Esophagus muscularis mucosa (tissue), 4 donors: ENCODE measurements at regions not wholly inside any gene's neighbourhood (a gene's known extent, or its start where the extent isn't known, plus 50 kb on each side); places are given as distances from the start of the nearest gene placed in this dataset.

Experiments used
- CTCF ChIP-seq, 3 experiments: fragments of 200-600 bp in 2 of 3; fragments of 450-650 bp in 1 of 3; sonication (generic) in 2 of 3; IDR thresholded peaks; one replicate each; pipeline ENCODE4 v1.5.1; 2017 to 2019; ENCODE audit warnings: antibody characterized with exemption in 3 of 3, mild to moderate bottlenecking in 2 of 3, moderate library complexity in 1 of 3
- EP300 ChIP-seq: sonication (generic); formaldehyde crosslinking; IDR thresholded peaks from one replicate; pipeline ENCODE4 v1.6.1; 2017; ENCODE audit warnings: antibody characterized with exemption
- POLR2A ChIP-seq: fragments of 450-650 bp; IDR thresholded peaks from one replicate; pipeline ENCODE4 v1.6.1; 2017; ENCODE audit warnings: antibody characterized with exemption, moderate library complexity, mild to moderate bottlenecking, low read depth
- POLR2AphosphoS5 ChIP-seq, 2 donors: sonication (generic); formaldehyde crosslinking; IDR thresholded peaks; one replicate each; pipeline ENCODE4 v1.6.1; 2017; ENCODE audit warnings: antibody characterized with exemption in 2 of 2

GRCh38 chr15:95645791-95646338 lies 684.6 kb upstream of the NR2F2 start:
- TF ChIP-seq EP300 (no peak), POLR2A (no peak), CTCF (IDR thresholded peaks at IDR 0.05) (no peak), POLR2AphosphoS5 (IDR thresholded peaks at IDR 0.05) (no peak)
